Loucy (cell line): ENCODE measurements at regions not wholly inside any gene's neighbourhood (a gene's known extent, or its start where the extent isn't known, plus 50 kb on each side); places are given as distances from the start of the nearest gene placed in this dataset.

Experiments
- H2AFZ ChIP-seq: fragments of 200-600 bp; sonication (generic); 2 replicates; pipeline ENCODE4 v1.6.0; 2016; ENCODE audit warnings: antibody characterized with exemption, mild to moderate bottlenecking, low read length, moderate library complexity
- H3F3A ChIP-seq: fragments of 200-600 bp; 2 replicates; pipeline ENCODE4 v1.6.0; 2016; ENCODE audit warnings: antibody characterized with exemption, low read depth, mild to moderate bottlenecking
- H3K27me3 ChIP-seq: fragments of 200-600 bp; sonication (generic); 2 replicates; pipeline ENCODE4 v1.6.1; 2014; ENCODE audit warnings: low read length, mild to moderate bottlenecking; ENCODE audit not compliant: insufficient read depth, poor library complexity, severe bottlenecking
- H3K36me3 ChIP-seq: fragments of 200-600 bp; sonication (generic); 2 replicates; pipeline ENCODE4 v1.6.1; 2016; ENCODE audit warnings: low read length; ENCODE audit not compliant: insufficient read depth
- H3K4me1 ChIP-seq: fragments of 200-600 bp; sonication (generic); 2 replicates; pipeline ENCODE4 v1.5.1; 2014; ENCODE audit warnings: low read length, mild to moderate bottlenecking; ENCODE audit not compliant: insufficient read depth, poor library complexity, severe bottlenecking
- H3K4me2 ChIP-seq: fragments of 200-600 bp; sonication (generic); 2 replicates; pipeline ENCODE4 v1.6.0; 2014; ENCODE audit warnings: antibody characterized with exemption, low read length, low read depth, mild to moderate bottlenecking; ENCODE audit not compliant: poor library complexity, severe bottlenecking
- H3K4me3 ChIP-seq: fragments of 200-600 bp; sonication (generic); 2 replicates; pipeline ENCODE4 v1.5.1; 2014; ENCODE audit warnings: low read length, mild to moderate bottlenecking, mixed read lengths; ENCODE audit not compliant: poor library complexity, severe bottlenecking
- H3K79me2 ChIP-seq: fragments of 200-600 bp; sonication (generic); 2 replicates; pipeline ENCODE4 v1.6.1; 2014; ENCODE audit warnings: low read length; ENCODE audit not compliant: insufficient read depth
- H3K9ac ChIP-seq: fragments of 200-600 bp; sonication (generic); 2 replicates; pipeline ENCODE4 v1.6.0; 2014; ENCODE audit warnings: mild to moderate bottlenecking, low read depth, low read length, moderate library complexity; ENCODE audit not compliant: poor library complexity, severe bottlenecking
- H3K9me2 ChIP-seq: fragments of 200-600 bp; sonication (generic); replicated peaks from 2 replicates; pipeline ENCODE4 v1.6.1; 2016; ENCODE audit warnings: low read depth, low read length, mixed read lengths
- H3K9me3 ChIP-seq: fragments of 200-600 bp; sonication (generic); 2 replicates; pipeline ENCODE4 v1.6.1; 2014; ENCODE audit warnings: mild to moderate bottlenecking, antibody characterized with exemption, low read length, low read depth; ENCODE audit not compliant: insufficient read depth
- H4K20me1 ChIP-seq: fragments of 200-600 bp; sonication (generic); 2 replicates; pipeline ENCODE4 v1.6.0; 2014; ENCODE audit warnings: antibody characterized with exemption, low read length, mild to moderate bottlenecking; ENCODE audit not compliant: insufficient read depth, poor library complexity, severe bottlenecking
- EZH2phosphoT487 ChIP-seq: fragments of 200-600 bp; IDR thresholded peaks from 2 replicates; pipeline ENCODE4 v1.6.1; 2018; ENCODE audit warnings: antibody characterized with exemption, mild to moderate bottlenecking, moderate library complexity, borderline replicate concordance
- TF ChIP-seq, protein P1 (sequence below): fragments of 200-600 bp; sonication (generic); conservative IDR thresholded peaks from 2 replicates; pipeline ENCODE4 v1.5.1; 2014; ENCODE audit warnings: mild to moderate bottlenecking, antibody characterized with exemption, low read length

DNA sequence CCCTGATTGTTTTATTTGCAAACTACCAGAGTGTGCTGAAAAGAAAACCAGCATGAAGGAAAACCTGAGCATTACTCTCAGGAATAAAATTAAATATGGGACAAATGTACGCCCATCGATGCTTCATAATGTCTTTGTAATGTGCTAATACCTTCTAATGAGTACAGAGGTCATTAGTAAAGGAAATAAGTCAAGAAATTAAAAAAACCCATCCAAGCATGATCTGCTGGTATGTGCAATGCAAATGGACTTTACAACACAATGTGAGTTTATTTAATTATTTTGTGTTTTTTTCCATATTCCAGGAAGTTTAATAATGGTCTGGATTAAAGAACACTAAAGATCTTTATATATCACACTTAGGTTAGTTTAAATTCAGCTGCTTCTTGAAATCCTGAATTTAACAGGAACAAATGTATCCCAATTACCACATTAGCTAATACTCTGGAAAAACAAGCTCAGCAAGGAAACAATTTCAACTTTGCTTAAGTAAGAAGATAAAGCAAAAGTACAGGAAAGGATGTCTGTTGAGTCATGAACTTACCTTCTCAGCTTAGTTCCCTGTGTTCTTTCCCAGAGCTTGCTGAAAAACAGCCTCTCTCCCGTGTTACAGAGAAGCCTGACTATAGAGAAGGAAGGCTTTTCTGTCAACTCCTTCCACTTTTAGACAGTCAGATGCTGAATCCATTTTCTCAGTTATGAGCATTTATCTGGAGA, 179.3 kb upstream of the TMEM260 start:
- H4K20me1 ChIP-seq = no peaks in the 10 kb centered on the region
- H3K9me2 ChIP-seq = no peaks in the 10 kb centered on the region
- no peaks in the 10 kb centered on the region for H3K79me2 ChIP-seq
- TF ChIP-seq, protein P1, sequence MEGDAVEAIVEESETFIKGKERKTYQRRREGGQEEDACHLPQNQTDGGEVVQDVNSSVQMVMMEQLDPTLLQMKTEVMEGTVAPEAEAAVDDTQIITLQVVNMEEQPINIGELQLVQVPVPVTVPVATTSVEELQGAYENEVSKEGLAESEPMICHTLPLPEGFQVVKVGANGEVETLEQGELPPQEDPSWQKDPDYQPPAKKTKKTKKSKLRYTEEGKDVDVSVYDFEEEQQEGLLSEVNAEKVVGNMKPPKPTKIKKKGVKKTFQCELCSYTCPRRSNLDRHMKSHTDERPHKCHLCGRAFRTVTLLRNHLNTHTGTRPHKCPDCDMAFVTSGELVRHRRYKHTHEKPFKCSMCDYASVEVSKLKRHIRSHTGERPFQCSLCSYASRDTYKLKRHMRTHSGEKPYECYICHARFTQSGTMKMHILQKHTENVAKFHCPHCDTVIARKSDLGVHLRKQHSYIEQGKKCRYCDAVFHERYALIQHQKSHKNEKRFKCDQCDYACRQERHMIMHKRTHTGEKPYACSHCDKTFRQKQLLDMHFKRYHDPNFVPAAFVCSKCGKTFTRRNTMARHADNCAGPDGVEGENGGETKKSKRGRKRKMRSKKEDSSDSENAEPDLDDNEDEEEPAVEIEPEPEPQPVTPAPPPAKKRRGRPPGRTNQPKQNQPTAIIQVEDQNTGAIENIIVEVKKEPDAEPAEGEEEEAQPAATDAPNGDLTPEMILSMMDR = no peak
- TF ChIP-seq EZH2phosphoT487 = no peak
- no peak overlapping the region; the same call in 1 of the 2 replicates for H2AFZ ChIP-seq
- H3K27me3 ChIP-seq = no peaks in the 10 kb centered on the region
- peaks cover 16% of the 10 kb centered on the region for H3K9me3 ChIP-seq
- no peak overlapping the region for H3K9ac ChIP-seq
- H3K4me2 ChIP-seq = no peak overlapping the region
- peaks cover 4% of the 10 kb centered on the region; the same call in 1 of the 2 replicates for H3K36me3 ChIP-seq
- peaks cover 3% of the 10 kb centered on the region; the same call in 1 of the 2 replicates for H3F3A ChIP-seq
- peaks cover 9% of the 10 kb centered on the region for H3K4me1 ChIP-seq
- H3K4me3 ChIP-seq = no peak overlapping the region

DNA sequence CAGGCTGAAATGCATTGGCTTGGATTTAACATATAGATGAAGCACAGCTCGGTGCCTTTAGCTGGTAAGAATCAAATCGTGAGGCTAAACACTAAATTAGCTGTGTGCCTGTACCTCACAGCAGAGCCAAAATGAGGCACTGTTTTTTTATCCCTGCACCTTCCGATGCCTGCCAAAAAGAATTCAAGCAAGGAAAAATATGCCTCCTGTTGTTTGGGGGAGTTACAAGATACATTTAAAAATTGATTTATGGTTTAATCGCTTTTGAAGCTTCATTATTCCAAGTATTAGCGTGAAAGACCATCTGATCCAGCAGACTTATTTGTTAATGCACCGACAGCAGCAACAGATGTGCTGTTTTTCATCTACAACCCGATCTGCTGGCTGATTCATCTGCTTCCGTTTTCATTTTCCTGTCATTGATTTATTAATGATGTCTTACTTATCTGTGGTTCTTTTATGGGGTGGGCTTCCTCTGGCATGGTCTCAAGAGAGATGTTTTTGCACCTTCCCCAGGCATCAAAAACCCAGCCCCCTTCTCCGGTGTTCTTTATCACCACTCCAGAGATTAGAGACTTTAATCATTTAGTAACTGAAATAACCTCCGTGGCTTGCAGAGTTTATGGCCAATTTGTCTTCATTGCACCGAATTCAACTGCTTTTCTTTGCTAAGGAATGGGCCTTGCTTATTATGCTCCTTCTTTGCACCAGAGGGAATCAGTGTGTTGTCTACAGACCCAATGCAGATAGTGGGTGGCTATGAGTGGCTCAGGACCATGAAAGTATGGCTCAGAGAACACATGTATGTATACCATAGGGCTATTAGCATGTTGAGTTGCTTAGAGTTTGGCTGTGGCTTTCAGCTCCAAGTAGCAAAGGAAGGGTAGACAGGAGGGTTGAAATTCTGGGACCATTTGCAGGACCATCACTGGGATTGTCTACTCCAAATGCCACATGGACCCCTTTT, 166.8 kb upstream of the TMEM260 start:
- H3K9me2 ChIP-seq = no peaks in the 10 kb centered on the region
- no peak overlapping the region for H2AFZ ChIP-seq

DNA sequence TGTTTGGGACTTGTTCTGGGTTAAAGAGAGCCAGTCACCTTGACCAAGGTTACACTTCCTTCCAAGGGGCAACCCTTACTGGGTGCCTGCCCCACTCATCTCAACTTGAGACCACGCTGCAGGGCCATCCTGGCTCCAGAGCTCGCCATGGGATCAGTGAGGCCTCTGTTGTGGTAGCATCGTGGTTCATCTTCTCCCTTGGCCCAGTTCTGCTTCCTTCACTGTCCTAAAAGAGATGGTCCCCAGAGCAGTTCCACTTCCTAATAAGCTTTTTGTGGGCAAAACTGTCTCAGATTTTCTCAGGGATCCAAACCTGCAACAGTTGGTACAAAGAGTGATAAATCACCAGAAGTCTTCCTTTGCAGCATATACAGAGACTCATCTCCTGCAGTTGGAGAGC, 165.9 kb upstream of the TMEM260 start:
- H2AFZ ChIP-seq = no peak overlapping the region
- H3K4me1 ChIP-seq = peaks cover 73% of the 10 kb centered on the region
- H3K79me2 ChIP-seq = peaks cover 10% of the 10 kb centered on the region; the same call in 1 of the 2 replicates
- H3F3A ChIP-seq = peaks cover 33% of the 10 kb centered on the region
- no peaks in the 10 kb centered on the region for H4K20me1 ChIP-seq
- no peaks in the 10 kb centered on the region for H3K9me2 ChIP-seq
- H3K4me3 ChIP-seq = peak overlapping the region; percentile 18
- peaks cover 16% of the 10 kb centered on the region; the same call in 1 of the 2 replicates for H3K9me3 ChIP-seq
- H3K9ac ChIP-seq = peak overlapping the region; percentile 88
- H3K27me3 ChIP-seq = no peaks in the 10 kb centered on the region
- peak overlapping the region; percentile 63 for H3K4me2 ChIP-seq
- TF ChIP-seq, protein P1 = no peak
- no peak for TF ChIP-seq EZH2phosphoT487
- peaks cover 11% of the 10 kb centered on the region; the same call in 1 of the 2 replicates for H3K36me3 ChIP-seq

More for the DNA sequence above, 166.8 kb upstream of the TMEM260 start:
- Histone ChIP-seq H4K20me1 (no peaks in the 10 kb centered on the region), H3K4me2 (peak overlapping the region; percentile 74), H3K36me3 (peaks cover 11% of the 10 kb centered on the region; the same call in 1 of the 2 replicates), H3K9ac (peak overlapping the region; percentile 95), H3K27me3 (no peaks in the 10 kb centered on the region), H3K4me1 (peaks cover 68% of the 10 kb centered on the region), H3K9me3 (peaks cover 25% of the 10 kb centered on the region; the same call in 1 of the 2 replicates), H3F3A (peaks cover 33% of the 10 kb centered on the region), H3K4me3 (peak overlapping the region; percentile 59), H3K79me2 (peaks cover 10% of the 10 kb centered on the region; the same call in 1 of the 2 replicates)
- TF ChIP-seq, protein P1 = peak; percentile 41
- TF ChIP-seq EZH2phosphoT487 = no peak
